ENCODE measurements at regions not wholly inside any gene's neighbourhood (a gene's known extent, or its start where the extent isn't known, plus 50 kb on each side); places are given as distances from the start of the nearest gene placed in this dataset.

- TF ChIP-seq CTCF (conservative IDR thresholded peaks at IDR 0.05; ENCODE audit: low read depth, low read length) (no peak), EZH2 (IDR thresholded peaks at IDR 0.05; ENCODE audit: low read length, unreplicated experiment) (no peak)
Observed at GRCh38 chr1:78319603-78320002, 171.2 kb upstream of the PTGFR start.

Data from PC-3 (cell line).